ENCODE measurements at regions not wholly inside any gene's neighbourhood (a gene's known extent, or its start where the extent isn't known, plus 50 kb on each side); places are given as distances from the start of the nearest gene placed in this dataset.

GRCh38 chr7:113389112-113389646, 270.8 kb upstream of the SMIM30 start:
- TF ChIP-seq CTCF (IDR thresholded peaks at IDR 0.05) (no peak), POLR2A (IDR thresholded peaks at IDR 0.05) (no peak), POLR2AphosphoS5 (IDR thresholded peaks at IDR 0.05) (no peak)
